C4-2B (cell line): ENCODE measurements at regions not wholly inside any gene's neighbourhood (a gene's known extent, or its start where the extent isn't known, plus 50 kb on each side); places are given as distances from the start of the nearest gene placed in this dataset.

Experiments
- CTCF ChIP-seq: fragments of 450-650 bp; conservative IDR thresholded peaks from 2 replicates; pipeline ENCODE4 v1.5.1; 2017; ENCODE audit warnings: mild to moderate bottlenecking
- ZFX ChIP-seq: fragments of 450-650 bp; IDR thresholded peaks from 2 replicates; pipeline ENCODE4 v1.6.1; 2017

GRCh38 chr9:106287731-106288130 is 575.2 kb upstream of the ZNF462 start:
- no peak for TF ChIP-seq CTCF
- TF ChIP-seq ZFX, result no peak
